ENCODE measurements at regions not wholly inside any gene's neighbourhood (a gene's known extent, or its start where the extent isn't known, plus 50 kb on each side); places are given as distances from the start of the nearest gene placed in this dataset.

GRCh38 chr15:94002041-94002440 lies 229.3 kb upstream of the MCTP2 start:
- DNase-seq, result no peak

- DNase-seq, result no peak
These were observed 230.0 kb upstream of the MCTP2 start for GRCh38 chr15:94001255-94001801.

GRCh38 chr15:94000606-94001005 lies 230.8 kb upstream of the MCTP2 start:
- no peak for DNase-seq

GRCh38 chr15:93997071-93997658 lies 234.2 kb upstream of the MCTP2 start:
- no peak for DNase-seq

- DNase-seq, result no peak
These were observed 241.8 kb upstream of the MCTP2 start for GRCh38 chr15:93989440-93989998.

- peak; percentile 10 to 12 for DNase-seq
These were observed 244.3 kb upstream of the MCTP2 start for GRCh38 chr15:93987068-93987467.

- DNase-seq, result no peak
These were observed 244.9 kb upstream of the MCTP2 start for GRCh38 chr15:93986400-93986984.

GRCh38 chr15:93985925-93986324 lies 245.4 kb upstream of the MCTP2 start:
- DNase-seq, result no peak

GRCh38 chr15:93985176-93985575 lies 246.2 kb upstream of the MCTP2 start:
- no peak for DNase-seq

- DNase-seq, result no peak
These were observed 247.8 kb upstream of the MCTP2 start for GRCh38 chr15:93983526-93983925.

- DNase-seq, result no peak
These were observed 249.1 kb upstream of the MCTP2 start for GRCh38 chr15:93982226-93982727.

GRCh38 chr15:93981706-93982105 lies 249.7 kb upstream of the MCTP2 start:
- DNase-seq, result no peak

GRCh38 chr15:93980261-93980911 lies 251.0 kb upstream of the MCTP2 start:
- no peak for DNase-seq

- DNase-seq, result no peak
These were observed 256.4 kb upstream of the MCTP2 start for GRCh38 chr15:93974804-93975481.

GRCh38 chr15:93973287-93973686 lies 258.1 kb upstream of the MCTP2 start:
- DNase-seq, result no peak

GRCh38 chr15:93968773-93969172 lies 262.6 kb upstream of the MCTP2 start:
- DNase-seq, result no peak

- no peak for DNase-seq
These were observed 266.0 kb upstream of the MCTP2 start for GRCh38 chr15:93965304-93965908.

- no peak for DNase-seq
These were observed 276.3 kb upstream of the MCTP2 start for GRCh38 chr15:93954985-93955571.

GRCh38 chr15:93948726-93949125 lies 282.6 kb upstream of the MCTP2 start:
- no peak for DNase-seq

- no peak for DNase-seq
These were observed 287.8 kb upstream of the MCTP2 start for GRCh38 chr15:93943586-93943985.

GRCh38 chr15:93942269-93942694 lies 289.1 kb upstream of the MCTP2 start:
- DNase-seq, result no peak

- DNase-seq, result no peak
These were observed 289.7 kb upstream of the MCTP2 start for GRCh38 chr15:93941697-93942096.
